22Rv1 (cell line): ENCODE measurements at regions not wholly inside any gene's neighbourhood (a gene's known extent, or its start where the extent isn't known, plus 50 kb on each side); places are given as distances from the start of the nearest gene placed in this dataset.

Experiments
- ZFX ChIP-seq: fragments of 450-650 bp; IDR thresholded peaks from 2 replicates; pipeline ENCODE4 v1.6.1; 2017; ENCODE audit warnings: antibody characterized with exemption, borderline replicate concordance
- TF ChIP-seq, protein P1 (sequence below): fragments of 450-650 bp; IDR thresholded peaks from 2 replicates; pipeline ENCODE4 v1.5.1; 2017; ENCODE audit warnings: mild to moderate bottlenecking

DNA sequence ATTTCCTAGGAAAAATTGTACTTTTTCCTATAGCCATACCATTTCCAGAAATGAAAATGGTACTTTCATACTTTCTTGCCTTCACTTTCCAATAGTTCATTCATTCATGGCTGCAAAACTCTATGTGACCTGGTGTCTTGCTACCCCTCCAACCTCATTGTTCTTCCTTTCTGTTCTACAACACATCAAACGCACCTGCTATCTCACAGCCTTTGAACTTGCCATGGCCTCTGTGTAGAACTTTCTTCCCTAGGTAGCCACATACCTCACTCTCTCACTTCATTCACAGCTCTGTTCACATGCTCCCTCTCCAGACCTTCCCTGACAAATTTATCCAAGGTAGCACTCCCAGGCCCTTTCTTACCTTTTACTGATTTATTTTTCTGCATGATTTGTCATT is 149.2 kb downstream of the DUSP6 start:
- TF ChIP-seq, protein P1, sequence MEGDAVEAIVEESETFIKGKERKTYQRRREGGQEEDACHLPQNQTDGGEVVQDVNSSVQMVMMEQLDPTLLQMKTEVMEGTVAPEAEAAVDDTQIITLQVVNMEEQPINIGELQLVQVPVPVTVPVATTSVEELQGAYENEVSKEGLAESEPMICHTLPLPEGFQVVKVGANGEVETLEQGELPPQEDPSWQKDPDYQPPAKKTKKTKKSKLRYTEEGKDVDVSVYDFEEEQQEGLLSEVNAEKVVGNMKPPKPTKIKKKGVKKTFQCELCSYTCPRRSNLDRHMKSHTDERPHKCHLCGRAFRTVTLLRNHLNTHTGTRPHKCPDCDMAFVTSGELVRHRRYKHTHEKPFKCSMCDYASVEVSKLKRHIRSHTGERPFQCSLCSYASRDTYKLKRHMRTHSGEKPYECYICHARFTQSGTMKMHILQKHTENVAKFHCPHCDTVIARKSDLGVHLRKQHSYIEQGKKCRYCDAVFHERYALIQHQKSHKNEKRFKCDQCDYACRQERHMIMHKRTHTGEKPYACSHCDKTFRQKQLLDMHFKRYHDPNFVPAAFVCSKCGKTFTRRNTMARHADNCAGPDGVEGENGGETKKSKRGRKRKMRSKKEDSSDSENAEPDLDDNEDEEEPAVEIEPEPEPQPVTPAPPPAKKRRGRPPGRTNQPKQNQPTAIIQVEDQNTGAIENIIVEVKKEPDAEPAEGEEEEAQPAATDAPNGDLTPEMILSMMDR, result no peak
- TF ChIP-seq ZFX, result no peak
